ENCODE measurements at regions not wholly inside any gene's neighbourhood (a gene's known extent, or its start where the extent isn't known, plus 50 kb on each side); places are given as distances from the start of the nearest gene placed in this dataset.
"Not testable (repeated sequence)": the region's sequence is repeated elsewhere in the genome, so short reads cannot be mapped to it uniquely, and the experiment has no call there.

DNA sequence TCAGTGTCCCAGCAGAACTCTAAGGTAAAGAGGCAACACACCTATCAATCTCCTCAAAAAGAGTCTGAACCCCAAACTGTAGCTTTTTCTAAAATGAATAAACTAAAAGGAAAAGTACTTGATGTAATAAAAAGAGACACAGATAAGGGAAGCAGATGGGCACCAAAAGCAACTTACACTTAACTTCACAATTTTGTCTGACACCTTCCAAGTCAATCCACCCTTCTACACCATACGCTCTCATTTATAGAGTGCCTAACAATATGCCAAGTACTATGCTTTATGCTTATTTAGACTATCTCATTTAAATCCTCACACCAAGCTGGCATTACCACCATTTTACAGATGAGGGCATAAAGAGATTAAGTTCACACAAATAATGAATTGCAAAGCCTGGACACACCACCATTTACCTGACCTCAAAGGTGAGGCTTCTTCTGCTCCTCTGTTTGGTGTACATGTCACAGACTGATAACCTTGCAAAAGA lies 90.6 kb upstream of the DST start:
- no peak overlapping the region for H3K4me3 ChIP-seq (ENCODE audit: low read depth, low read length)
- no peak for DNase-seq (ENCODE audit: low read depth)
- no peak for TF ChIP-seq CTCF (conservative IDR thresholded peaks at IDR 0.05; ENCODE audit: low read depth, low read length)

- H3K4me3 ChIP-seq (ENCODE audit: low read depth, low read length): no peak overlapping the region
- DNase-seq (ENCODE audit: low read depth): no peak
- no peak for TF ChIP-seq CTCF (conservative IDR thresholded peaks at IDR 0.05; ENCODE audit: low read depth, low read length)
These were observed 89.8 kb upstream of the DST start for GRCh38 chr6:56732517-56732916.

DNA sequence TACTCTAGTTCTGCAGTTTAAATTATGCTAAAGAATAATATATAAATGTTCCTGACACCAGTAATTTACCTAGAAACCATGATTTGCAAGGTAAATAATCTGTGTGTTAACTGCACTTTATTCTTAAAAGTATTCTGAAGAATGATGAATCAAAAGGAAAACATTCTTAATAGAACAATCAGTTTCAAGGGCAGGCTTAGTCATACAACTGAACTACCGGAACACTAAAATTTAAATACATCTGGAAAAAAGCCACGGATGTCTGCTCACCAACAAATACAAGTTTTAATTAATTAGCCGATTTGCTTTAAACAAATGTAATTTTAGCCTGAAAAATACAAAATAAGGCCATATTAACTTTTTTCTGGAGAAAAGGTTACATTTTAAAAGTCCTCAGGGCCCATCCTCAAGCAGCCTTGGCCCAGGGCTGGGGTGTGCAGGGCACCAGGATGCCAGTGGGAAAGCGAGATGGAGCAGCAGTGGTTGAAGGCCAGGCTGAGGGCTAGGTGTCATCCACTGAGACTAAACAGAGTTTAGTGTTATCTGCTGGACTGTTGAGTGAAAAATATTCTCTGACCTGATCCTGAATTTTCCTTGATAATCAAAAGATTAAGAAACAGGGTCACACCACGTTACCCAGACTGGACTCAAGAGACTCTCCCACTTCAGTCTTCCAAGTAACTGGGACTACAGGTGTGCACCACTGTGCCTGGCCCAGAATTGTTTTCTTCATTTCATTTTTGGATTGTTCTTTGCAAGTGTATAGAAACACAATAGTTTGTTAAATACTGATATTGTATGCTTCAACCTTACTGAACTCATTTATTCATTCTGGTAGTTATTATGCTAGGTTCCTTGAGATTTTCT lies 88.2 kb upstream of the DST start:
- DNase-seq (ENCODE audit: low read depth): no peak
- TF ChIP-seq CTCF (conservative IDR thresholded peaks at IDR 0.05; ENCODE audit: low read depth, low read length): no peak
- H3K4me3 ChIP-seq (ENCODE audit: low read depth, low read length): no peak overlapping the region

GRCh38 chr6:56729719-56730118 lies 87.0 kb upstream of the DST start:
- no peak for DNase-seq (ENCODE audit: low read depth)
- TF ChIP-seq CTCF (conservative IDR thresholded peaks at IDR 0.05; ENCODE audit: low read depth, low read length): no peak
- no peak overlapping the region for H3K4me3 ChIP-seq (ENCODE audit: low read depth, low read length)

GRCh38 chr6:56729166-56729565 lies 86.5 kb upstream of the DST start:
- not testable (repeated sequence) for DNase-seq (ENCODE audit: low read depth); H3K4me3 ChIP-seq (ENCODE audit: low read depth, low read length)

- TF ChIP-seq CTCF (conservative IDR thresholded peaks at IDR 0.05; ENCODE audit: low read depth, low read length): no peak
- DNase-seq (ENCODE audit: low read depth): no peak
- no peak overlapping the region for H3K4me3 ChIP-seq (ENCODE audit: low read depth, low read length)
These were observed 84.6 kb upstream of the DST start for GRCh38 chr6:56727097-56727850.

DNA sequence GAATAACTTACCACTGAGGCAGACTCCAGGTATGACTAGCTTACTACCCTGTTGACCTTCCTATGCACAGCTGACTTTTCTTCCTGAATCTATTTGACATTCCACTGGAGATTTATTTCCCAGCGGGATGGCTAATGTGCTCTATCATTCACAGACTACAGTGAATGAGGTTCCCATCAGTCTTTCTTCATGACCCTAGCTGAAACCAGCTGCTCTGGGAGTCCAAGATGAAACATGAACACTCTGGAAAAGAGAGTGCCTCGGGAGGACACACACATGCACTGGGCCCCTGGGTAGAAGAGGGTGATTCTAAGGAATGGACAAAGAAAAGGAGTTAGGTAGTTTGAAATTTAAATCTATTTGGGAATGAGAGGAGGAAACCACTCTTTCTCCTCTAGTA lies 82.6 kb upstream of the DST start:
- no peak overlapping the region for H3K4me3 ChIP-seq (ENCODE audit: low read depth, low read length)
- no peak for DNase-seq (ENCODE audit: low read depth)
- no peak for TF ChIP-seq CTCF (conservative IDR thresholded peaks at IDR 0.05; ENCODE audit: low read depth, low read length)

All from epithelial cell of proximal tubule (primary cell).